ENCODE measurements at regions not wholly inside any gene's neighbourhood (a gene's known extent, or its start where the extent isn't known, plus 50 kb on each side); places are given as distances from the start of the nearest gene placed in this dataset.

DNA sequence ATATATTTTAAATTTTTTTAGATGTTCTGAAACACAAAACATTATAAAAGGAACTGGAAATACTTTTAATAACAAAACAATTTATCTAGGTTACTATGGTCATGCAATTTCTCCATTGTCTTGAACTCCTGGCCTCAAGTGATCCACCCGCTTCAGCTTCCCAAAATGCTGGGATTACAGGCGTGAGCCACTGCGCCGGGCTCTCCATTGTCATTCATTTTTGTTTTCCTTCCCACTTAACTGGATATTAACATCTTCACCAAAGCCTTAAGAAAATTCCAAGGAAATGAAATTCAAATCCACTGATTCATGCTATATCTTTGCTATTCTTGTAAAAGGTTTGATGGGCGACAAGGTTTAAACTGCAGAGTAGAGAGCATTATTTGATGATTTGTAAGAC lies 279.5 kb upstream of the PKN2 start:
- intact Hi-C loops (cut with micrococcal nuclease; ENCODE audit: unreplicated experiment), result no loop called here
- H3K4me1 ChIP-seq (ENCODE audit: control insufficient read depth, insufficient read depth, low read length), result peaks cover 15% of the 10 kb centered on the region
- RAD21 ChIA-PET (ENCODE audit: unreplicated experiment), result no interaction called here
- no peak overlapping the region for H2AFZ ChIP-seq (ENCODE audit: control insufficient read depth, low read depth, low read length)
- in situ Hi-C loops (cut with MboI), result no loop called here
- CTCF ChIA-PET, result no interaction called here
- no peak overlapping the region for H3K9ac ChIP-seq (ENCODE audit: control insufficient read depth, insufficient read depth, low read length)
- no peaks in the 10 kb centered on the region for H3K27me3 ChIP-seq (replicated peaks in 1 of 2; ENCODE audit: control insufficient read depth in 2 of 2, insufficient read depth in 2 of 2, low read length in 1 of 2)
- no peaks in the 10 kb centered on the region for H3K79me2 ChIP-seq (ENCODE audit: control insufficient read depth, insufficient read depth, low read length)
- no peak overlapping the region for H3K27ac ChIP-seq (ENCODE audit: control insufficient read depth, insufficient read depth)
- no peaks in the 10 kb centered on the region; the same call in 2 of the 3 replicates for H3K9me3 ChIP-seq (replicated peaks; ENCODE audit: control insufficient read depth, insufficient read depth, low read length)
- SMC1A ChIA-PET (ENCODE audit: uncharacterized antibody, unreplicated experiment), result interaction anchor here (1.0 kb wide), 1 partner anchor 13 kb away, joined by 3 read pairs; no protein-coding TSS in a partner anchor
- TF ChIP-seq ELK1 (IDR thresholded peaks at IDR 0.05; ENCODE audit: low read depth, low read length), result no peak
- no peak for TF ChIP-seq SIX5 (IDR thresholded peaks at IDR 0.05; ENCODE audit: low read depth, low read length, severe bottlenecking)
- no peak for TF ChIP-seq ZNF24 (IDR thresholded peaks at IDR 0.05)
- TF ChIP-seq IKZF2 (IDR thresholded peaks at IDR 0.05), result no peak
- no peak for TF ChIP-seq MTA3 (IDR thresholded peaks at IDR 0.05; ENCODE audit: borderline replicate concordance, low read length)
- TF ChIP-seq YY1 (IDR thresholded peaks at IDR 0.05; ENCODE audit: low read depth, low read length), result no peak
- no peak overlapping the region for H3K4me3 ChIP-seq
- no peak overlapping the region for H3K4me2 ChIP-seq (ENCODE audit: control insufficient read depth, insufficient read depth)
- no peak for ATAC-seq
- POLR2A ChIA-PET, result no interaction called here
- H4K20me1 ChIP-seq (ENCODE audit: control insufficient read depth, insufficient read depth), result no peaks in the 10 kb centered on the region
- 67% methylated on average over 5 of the region's 5 CpGs for WGBS (ENCODE audit: insufficient coverage, insufficient replicate concordance, low lambda C conversion rate, missing lambda C conversion rate)
- BruUV-seq (replicated peaks), result no TSS peak
- no peak for DNase-seq (ENCODE audit: low read depth, low spot score)
- no peaks in the 10 kb centered on the region for H3K36me3 ChIP-seq (ENCODE audit: control insufficient read depth in 2 of 2, insufficient read depth in 2 of 2, low read length in 1 of 2)
- no peak for FAIRE-seq

DNA sequence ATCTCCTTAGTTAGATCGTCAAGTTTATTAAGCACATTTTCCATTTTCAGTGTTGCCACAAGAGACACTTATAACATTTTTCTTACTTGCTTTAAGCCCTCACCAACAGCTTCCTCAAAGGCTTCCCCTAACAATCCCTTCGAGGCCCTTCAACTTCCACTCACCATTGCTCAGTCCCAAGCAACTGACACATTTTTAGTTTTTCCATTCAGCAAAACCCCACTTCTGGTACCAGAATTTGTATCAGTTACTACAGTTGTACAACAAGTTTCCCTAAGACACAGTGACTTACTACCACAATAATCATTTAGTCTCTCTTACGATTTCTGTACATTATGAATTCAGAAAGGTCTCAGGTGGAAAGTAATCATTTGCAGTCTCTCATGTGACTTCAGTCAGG lies 276.8 kb upstream of the PKN2 start:
- RAD21 ChIA-PET (ENCODE audit: unreplicated experiment), result interaction anchor here (0.5 kb wide), 1 partner anchor 130 kb away, joined by 4 read pairs; no protein-coding TSS in a partner anchor
- Histone ChIP-seq H3K27ac (ENCODE audit: control insufficient read depth, insufficient read depth) (no peak overlapping the region), H2AFZ (ENCODE audit: control insufficient read depth, low read depth, low read length) (no peak overlapping the region), H3K9ac (ENCODE audit: control insufficient read depth, insufficient read depth, low read length) (no peak overlapping the region), H3K36me3 (ENCODE audit: control insufficient read depth in 2 of 2, insufficient read depth in 2 of 2, low read length in 1 of 2) (no peaks in the 10 kb centered on the region), H3K9me3 (replicated peaks; ENCODE audit: control insufficient read depth, insufficient read depth, low read length) (no peaks in the 10 kb centered on the region; the same call in 2 of the 3 replicates), H3K4me2 (ENCODE audit: control insufficient read depth, insufficient read depth) (no peak overlapping the region), H3K4me3 (no peak overlapping the region), H3K4me1 (ENCODE audit: control insufficient read depth, insufficient read depth, low read length) (no peaks in the 10 kb centered on the region), H3K27me3 (replicated peaks in 1 of 2; ENCODE audit: control insufficient read depth in 2 of 2, insufficient read depth in 2 of 2, low read length in 1 of 2) (no peaks in the 10 kb centered on the region), H3K79me2 (ENCODE audit: control insufficient read depth, insufficient read depth, low read length) (no peaks in the 10 kb centered on the region), H4K20me1 (ENCODE audit: control insufficient read depth, insufficient read depth) (no peaks in the 10 kb centered on the region)
- POLR2A ChIA-PET, result no interaction called here
- SMC1A ChIA-PET (ENCODE audit: uncharacterized antibody, unreplicated experiment), result no interaction called here
- intact Hi-C loops (cut with micrococcal nuclease; ENCODE audit: unreplicated experiment) (no loop called here), in situ Hi-C loops (cut with MboI) (no loop called here)
- FAIRE-seq, result no peak
- no TSS peak for BruUV-seq (replicated peaks)
- ATAC-seq, result no peak
- CTCF ChIA-PET, result interaction anchor here (0.6 to 0.8 kb wide), 2 partner anchors 135 to 595 kb away, joined by 3 read pairs; no protein-coding TSS in a partner anchor
- WGBS (ENCODE audit: insufficient coverage, insufficient replicate concordance, low lambda C conversion rate, missing lambda C conversion rate), result 81% methylated on average over 3 of the region's 3 CpGs
- no peak for DNase-seq (ENCODE audit: low read depth, low spot score)
- TF ChIP-seq, protein P1, sequence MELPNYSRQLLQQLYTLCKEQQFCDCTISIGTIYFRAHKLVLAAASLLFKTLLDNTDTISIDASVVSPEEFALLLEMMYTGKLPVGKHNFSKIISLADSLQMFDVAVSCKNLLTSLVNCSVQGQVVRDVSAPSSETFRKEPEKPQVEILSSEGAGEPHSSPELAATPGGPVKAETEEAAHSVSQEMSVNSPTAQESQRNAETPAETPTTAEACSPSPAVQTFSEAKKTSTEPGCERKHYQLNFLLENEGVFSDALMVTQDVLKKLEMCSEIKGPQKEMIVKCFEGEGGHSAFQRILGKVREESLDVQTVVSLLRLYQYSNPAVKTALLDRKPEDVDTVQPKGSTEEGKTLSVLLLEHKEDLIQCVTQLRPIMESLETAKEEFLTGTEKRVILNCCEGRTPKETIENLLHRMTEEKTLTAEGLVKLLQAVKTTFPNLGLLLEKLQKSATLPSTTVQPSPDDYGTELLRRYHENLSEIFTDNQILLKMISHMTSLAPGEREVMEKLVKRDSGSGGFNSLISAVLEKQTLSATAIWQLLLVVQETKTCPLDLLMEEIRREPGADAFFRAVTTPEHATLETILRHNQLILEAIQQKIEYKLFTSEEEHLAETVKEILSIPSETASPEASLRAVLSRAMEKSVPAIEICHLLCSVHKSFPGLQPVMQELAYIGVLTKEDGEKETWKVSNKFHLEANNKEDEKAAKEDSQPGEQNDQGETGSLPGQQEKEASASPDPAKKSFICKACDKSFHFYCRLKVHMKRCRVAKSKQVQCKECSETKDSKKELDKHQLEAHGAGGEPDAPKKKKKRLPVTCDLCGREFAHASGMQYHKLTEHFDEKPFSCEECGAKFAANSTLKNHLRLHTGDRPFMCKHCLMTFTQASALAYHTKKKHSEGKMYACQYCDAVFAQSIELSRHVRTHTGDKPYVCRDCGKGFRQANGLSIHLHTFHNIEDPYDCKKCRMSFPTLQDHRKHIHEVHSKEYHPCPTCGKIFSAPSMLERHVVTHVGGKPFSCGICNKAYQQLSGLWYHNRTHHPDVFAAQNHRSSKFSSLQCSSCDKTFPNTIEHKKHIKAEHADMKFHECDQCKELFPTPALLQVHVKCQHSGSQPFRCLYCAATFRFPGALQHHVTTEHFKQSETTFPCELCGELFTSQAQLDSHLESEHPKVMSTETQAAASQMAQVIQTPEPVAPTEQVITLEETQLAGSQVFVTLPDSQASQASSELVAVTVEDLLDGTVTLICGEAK (IDR thresholded peaks at IDR 0.05; ENCODE audit: borderline replicate concordance), result no peak
- TF ChIP-seq CBX5 (IDR thresholded peaks at IDR 0.05; ENCODE audit: low read depth), result no peak
- TF ChIP-seq PKNOX1 (IDR thresholded peaks at IDR 0.05), result no peak
- TF ChIP-seq FOS (IDR thresholded peaks at IDR 0.05; ENCODE audit: borderline replicate concordance, extremely low read depth, insufficient read length), result no peak
- TF ChIP-seq MAX (IDR thresholded peaks at IDR 0.05; ENCODE audit: low read depth, low read length), result no peak
- no peak for TF ChIP-seq ZNF622 (IDR thresholded peaks at IDR 0.05)
- no peak for TF ChIP-seq BCL11A (IDR thresholded peaks at IDR 0.05; ENCODE audit: low read depth, low read length)

Data from GM12878 (cell line).